CD8-positive, alpha-beta memory T cell (primary cell): ENCODE measurements at regions not wholly inside any gene's neighbourhood (a gene's known extent, or its start where the extent isn't known, plus 50 kb on each side); places are given as distances from the start of the nearest gene placed in this dataset.

ENCODE experiments used
- CTCF ChIA-PET: fragments of 350-600 bp; sonication (Branson Sonifier 250); formaldehyde crosslinking; loops from one replicate; lab custom pipeline; 2021; ENCODE audit warnings: antibody characterized with exemption; lab: Charles Lee
- POLR2A ChIA-PET: fragments of 350-600 bp; sonication (Branson Sonifier 250); formaldehyde crosslinking; loops from one replicate; lab custom pipeline; 2021; ENCODE audit warnings: antibody characterized with exemption; lab: Charles Lee
- DNase-seq, 5 donors: peaks; one replicate each; pipeline versions ENCODE4 v3.0.0 to v3.0.0-alpha.2; 2020 to 2022; ENCODE audit warnings: mixed read lengths in 1 of 5
- H3K27ac ChIP-seq: one replicate; pipeline ENCODE4 v1.7.0; 2013; ENCODE audit warnings: low read depth, mild to moderate bottlenecking, low read length, moderate library complexity
- H3K27me3 ChIP-seq: 2 replicates; pipeline ENCODE4 v1.7.0; 2013; ENCODE audit warnings: low read length, mild to moderate bottlenecking; ENCODE audit not compliant: insufficient read depth, poor library complexity, severe bottlenecking
- H3K36me3 ChIP-seq: 2 replicates; pipeline ENCODE4 v1.7.0; 2013; ENCODE audit warnings: mild to moderate bottlenecking, low read length, moderate library complexity; ENCODE audit not compliant: insufficient read depth
- H3K4me1 ChIP-seq: 2 replicates; pipeline ENCODE4 v1.7.0; 2013; ENCODE audit warnings: mild to moderate bottlenecking, low read length, moderate library complexity; ENCODE audit not compliant: insufficient read depth
- H3K4me3 ChIP-seq: 2 replicates; pipeline ENCODE4 v1.7.0; 2013; ENCODE audit warnings: mild to moderate bottlenecking, low read length
- H3K9me3 ChIP-seq: 2 replicates; pipeline ENCODE4 v1.7.0; 2013; ENCODE audit warnings: mild to moderate bottlenecking, low read length
- H3K27ac Mint-ChIP-seq, 8 donors: one replicate each; pipeline ENCODE4 v1.8.0; 2020 to 2021; ENCODE audit warnings: mixed read lengths in 8 of 8, mild to moderate bottlenecking in 6 of 8, inconsistent platforms in 3 of 8, moderate library complexity in 3 of 8
- H3K27me3 Mint-ChIP-seq, 2 donors: one replicate each; pipeline ENCODE4 v1.8.0; 2020 to 2021; ENCODE audit warnings: mixed read lengths in 2 of 2, mild to moderate bottlenecking in 1 of 2, moderate library complexity in 1 of 2
- H3K36me3 Mint-ChIP-seq, 3 donors: one replicate each; pipeline ENCODE4 v1.8.0; 2020 to 2021; ENCODE audit warnings: mixed read lengths in 3 of 3, inconsistent platforms in 1 of 3, mild to moderate bottlenecking in 1 of 3
- H3K4me1 Mint-ChIP-seq, 3 donors: one replicate each; pipeline ENCODE4 v1.8.0; 2020 to 2021; ENCODE audit warnings: mixed read lengths in 3 of 3, inconsistent platforms in 1 of 3, mild to moderate bottlenecking in 1 of 3
- H3K4me3 Mint-ChIP-seq, 7 donors: one replicate each; pipeline ENCODE4 v1.8.0; 2020 to 2021; ENCODE audit warnings: mixed read lengths in 7 of 7, mild to moderate bottlenecking in 6 of 7, moderate library complexity in 4 of 7, inconsistent platforms in 2 of 7
- H3K9me3 Mint-ChIP-seq, 5 donors: one replicate each; pipeline ENCODE4 v1.8.0; 2020 to 2022; ENCODE audit warnings: mixed read lengths in 5 of 5, mild to moderate bottlenecking in 3 of 5, moderate library complexity in 2 of 5, inconsistent platforms in 1 of 5

- Mint-ChIP-seq H3K4me1 (no peaks in the 10 kb centered on the region), H3K36me3 (no peaks in the 10 kb centered on the region), H3K4me3 (no peak overlapping the region), H3K9me3 (peaks cover 0 to 7% (median 4%) of the 10 kb centered on the region in 5 donors), H3K27me3 (no peaks in the 10 kb centered on the region), H3K27ac (no peak overlapping the region)
- Histone ChIP-seq H3K9me3 (no peaks in the 10 kb centered on the region), H3K27me3 (no peaks in the 10 kb centered on the region), H3K4me1 (no peaks in the 10 kb centered on the region), H3K27ac (no peak overlapping the region), H3K4me3 (no peak overlapping the region), H3K36me3 (no peaks in the 10 kb centered on the region)
- DNase-seq: no peak
- POLR2A ChIA-PET: no interaction called here
- CTCF ChIA-PET: no interaction called here
Measured at GRCh38 chr4:84100071-84100470, 399.0 kb downstream of the NKX6-1 start.

- Histone ChIP-seq H3K36me3 (no peaks in the 10 kb centered on the region), H3K9me3 (no peaks in the 10 kb centered on the region), H3K27ac (no peak overlapping the region), H3K27me3 (no peaks in the 10 kb centered on the region), H3K4me3 (no peak overlapping the region), H3K4me1 (no peaks in the 10 kb centered on the region)
- no peaks in the 10 kb centered on the region for H3K36me3 Mint-ChIP-seq
- H3K27ac Mint-ChIP-seq: no peak overlapping the region
- CTCF ChIA-PET: no interaction called here
- POLR2A ChIA-PET: no interaction called here
- no peaks in the 10 kb centered on the region for H3K4me1 Mint-ChIP-seq
- H3K27me3 Mint-ChIP-seq: no peaks in the 10 kb centered on the region
- H3K4me3 Mint-ChIP-seq: no peak overlapping the region
- DNase-seq: no peak
- H3K9me3 Mint-ChIP-seq: peaks cover 0 to 7% (median 4%) of the 10 kb centered on the region in 5 donors
Measured at GRCh38 chr4:84099599-84099998, 399.5 kb downstream of the NKX6-1 start.

GRCh38 chr4:84091266-84091665 is 407.8 kb downstream of the NKX6-1 start:
- H3K4me1 Mint-ChIP-seq: no peaks in the 10 kb centered on the region
- H3K27ac Mint-ChIP-seq: no peak overlapping the region
- Histone ChIP-seq H3K4me1 (no peaks in the 10 kb centered on the region), H3K27ac (no peak overlapping the region), H3K36me3 (no peaks in the 10 kb centered on the region), H3K27me3 (no peaks in the 10 kb centered on the region), H3K9me3 (no peaks in the 10 kb centered on the region), H3K4me3 (no peak overlapping the region)
- peaks cover 0 to 4% (median 0%) of the 10 kb centered on the region in 5 donors for H3K9me3 Mint-ChIP-seq
- H3K27me3 Mint-ChIP-seq: no peaks in the 10 kb centered on the region
- no peak for DNase-seq
- H3K4me3 Mint-ChIP-seq: no peak overlapping the region
- POLR2A ChIA-PET: no interaction called here
- CTCF ChIA-PET: no interaction called here
- H3K36me3 Mint-ChIP-seq: no peaks in the 10 kb centered on the region

GRCh38 chr4:84089652-84090437 is 409.2 kb downstream of the NKX6-1 start:
- no peaks in the 10 kb centered on the region for H3K27me3 ChIP-seq
- ChIA-PET POLR2A (no interaction called here), CTCF (no interaction called here)
- no peaks in the 10 kb centered on the region for H3K4me1 Mint-ChIP-seq
- H3K36me3 Mint-ChIP-seq: no peaks in the 10 kb centered on the region
- no peaks in the 10 kb centered on the region for H3K36me3 ChIP-seq
- H3K27ac Mint-ChIP-seq: no peak overlapping the region
- no peaks in the 10 kb centered on the region for H3K9me3 ChIP-seq
- no peak for DNase-seq
- H3K4me3 Mint-ChIP-seq: no peak overlapping the region
- H3K4me1 ChIP-seq: no peaks in the 10 kb centered on the region
- H3K27me3 Mint-ChIP-seq: no peaks in the 10 kb centered on the region
- peaks cover 0 to 4% (median 0%) of the 10 kb centered on the region in 5 donors for H3K9me3 Mint-ChIP-seq
- H3K27ac ChIP-seq: no peak overlapping the region
- H3K4me3 ChIP-seq: no peak overlapping the region

GRCh38 chr4:84085986-84086385 is 413.1 kb downstream of the NKX6-1 start:
- Histone ChIP-seq H3K4me1 (no peaks in the 10 kb centered on the region), H3K4me3 (no peak overlapping the region), H3K27ac (no peak overlapping the region), H3K9me3 (no peaks in the 10 kb centered on the region), H3K36me3 (no peaks in the 10 kb centered on the region), H3K27me3 (no peaks in the 10 kb centered on the region)
- H3K27ac Mint-ChIP-seq: no peak overlapping the region
- POLR2A ChIA-PET: no interaction called here
- no peak overlapping the region for H3K4me3 Mint-ChIP-seq
- CTCF ChIA-PET: no interaction called here
- H3K36me3 Mint-ChIP-seq: no peaks in the 10 kb centered on the region
- no peaks in the 10 kb centered on the region for H3K27me3 Mint-ChIP-seq
- H3K4me1 Mint-ChIP-seq: no peaks in the 10 kb centered on the region
- no peak for DNase-seq
- peaks cover 0 to 10% (median 3%) of the 10 kb centered on the region in 5 donors for H3K9me3 Mint-ChIP-seq

- ChIA-PET POLR2A (no interaction called here), CTCF (no interaction called here)
- DNase-seq: no peak
- Histone ChIP-seq H3K36me3 (no peaks in the 10 kb centered on the region), H3K4me3 (no peak overlapping the region), H3K27me3 (no peaks in the 10 kb centered on the region), H3K4me1 (no peaks in the 10 kb centered on the region), H3K9me3 (no peaks in the 10 kb centered on the region), H3K27ac (no peak overlapping the region)
- peaks cover 0 to 10% (median 6%) of the 10 kb centered on the region in 5 donors for H3K9me3 Mint-ChIP-seq
- H3K36me3 Mint-ChIP-seq: no peaks in the 10 kb centered on the region
- no peak overlapping the region for H3K27ac Mint-ChIP-seq
- no peaks in the 10 kb centered on the region for H3K4me1 Mint-ChIP-seq
- no peaks in the 10 kb centered on the region for H3K27me3 Mint-ChIP-seq
- no peak overlapping the region for H3K4me3 Mint-ChIP-seq
Measured at GRCh38 chr4:84070289-84070688, 428.8 kb downstream of the NKX6-1 start.

GRCh38 chr4:84063619-84064018 is 435.5 kb downstream of the NKX6-1 start:
- Mint-ChIP-seq H3K4me1 (no peaks in the 10 kb centered on the region), H3K27ac (no peak overlapping the region), H3K27me3 (no peaks in the 10 kb centered on the region), H3K9me3 (peaks cover 0 to 8% (median 2%) of the 10 kb centered on the region in 5 donors), H3K4me3 (no peak overlapping the region), H3K36me3 (no peaks in the 10 kb centered on the region)
- Histone ChIP-seq H3K27me3 (no peaks in the 10 kb centered on the region), H3K36me3 (no peaks in the 10 kb centered on the region), H3K4me1 (no peaks in the 10 kb centered on the region), H3K4me3 (no peak overlapping the region), H3K27ac (no peak overlapping the region), H3K9me3 (no peaks in the 10 kb centered on the region)
- CTCF ChIA-PET: no interaction called here
- POLR2A ChIA-PET: no interaction called here
- no peak for DNase-seq

- Histone ChIP-seq H3K9me3 (no peaks in the 10 kb centered on the region), H3K4me3 (no peak overlapping the region), H3K4me1 (no peaks in the 10 kb centered on the region), H3K27ac (no peak overlapping the region), H3K27me3 (no peaks in the 10 kb centered on the region), H3K36me3 (no peaks in the 10 kb centered on the region)
- no peaks in the 10 kb centered on the region for H3K4me1 Mint-ChIP-seq
- H3K36me3 Mint-ChIP-seq: no peaks in the 10 kb centered on the region
- ChIA-PET CTCF (no interaction called here), POLR2A (no interaction called here)
- no peak overlapping the region for H3K27ac Mint-ChIP-seq
- peaks cover 0 to 8% (median 3%) of the 10 kb centered on the region in 5 donors for H3K9me3 Mint-ChIP-seq
- H3K4me3 Mint-ChIP-seq: no peak overlapping the region
- DNase-seq: no peak
- H3K27me3 Mint-ChIP-seq: no peaks in the 10 kb centered on the region
Measured at GRCh38 chr4:84058201-84058600, 440.9 kb downstream of the NKX6-1 start.
